Right lobe of liver (tissue), 6 donors: ENCODE measurements at regions not wholly inside any gene's neighbourhood (a gene's known extent, or its start where the extent isn't known, plus 50 kb on each side); places are given as distances from the start of the nearest gene placed in this dataset.

Experiments used
- ATAC-seq, 4 donors: fragments of 200-7000 bp; cut with Tn5 transposase; one replicate each; pipeline ENCODE4 v1.9.1; 2020; ENCODE audit warnings: mild to moderate bottlenecking in 4 of 4, moderate library complexity in 4 of 4
- DNase-seq, 3 donors: peaks; one replicate each; pipeline ENCODE4 v3.0.0-alpha.2; 2020
- H3K27ac ChIP-seq, 3 donors: fragments of 200-600 bp; one replicate each; pipeline ENCODE4 v1.8.0; 2022
- H3K27me3 ChIP-seq, 2 donors: fragments of 200-600 bp; one replicate each; pipeline ENCODE4 v1.8.0; 2022
- H3K36me3 ChIP-seq, 4 donors: fragments of 200-600 bp; sonication (generic) in 1 of 4; one replicate each; pipeline versions ENCODE4 v1.5.1 to v1.8.0; 2017 to 2022; ENCODE audit warnings: control low read depth in 1 of 4
- H3K4me1 ChIP-seq, 4 donors: fragments of 200-600 bp; sonication (generic) in 1 of 4; one replicate each; pipeline versions ENCODE4 v1.5.1 to v1.8.0; 2017 to 2022; ENCODE audit warnings: control low read depth in 1 of 4
- H3K4me3 ChIP-seq, 3 donors: fragments of 200-600 bp; one replicate each; pipeline ENCODE4 v1.8.0; 2022
- H3K9me3 ChIP-seq, 4 donors: fragments of 200-600 bp; sonication (generic) in 1 of 4; one replicate each; pipeline versions ENCODE4 v1.5.1 to v1.8.0; 2017 to 2022; ENCODE audit warnings: control low read depth in 1 of 4
- POLR2A ChIP-seq: fragments of 450-650 bp; IDR thresholded peaks from one replicate; pipeline ENCODE4 v1.6.1; 2017; ENCODE audit warnings: antibody characterized with exemption, mild to moderate bottlenecking
- WGBS: methylation state at CpG from one replicate; pipeline ENCODE4 v1.1.6; 2018; ENCODE audit warnings: low coverage, low lambda C conversion rate; ENCODE audit not compliant: insufficient coverage; ENCODE audit errors: missing lambda C conversion rate; 5-methylcytosine and 5-hydroxymethylcytosine counted together
- intact Hi-C, 2 donors: fragments of 100-400 bp; cut with DNase I; formaldehyde crosslinking; loops; one replicate each; pipeline versions ENCODE4 v1.11.2 to v1.14.1; 2022
- TF ChIP-seq, protein P1 (sequence below), 4 donors: fragments of 200-600 bp in 3 of 4; fragments of 450-650 bp in 1 of 4; IDR thresholded peaks; one replicate each; pipeline versions ENCODE4 v1.5.1 to v1.8.0; 2016 to 2022; ENCODE audit warnings: antibody characterized with exemption in 4 of 4, mild to moderate bottlenecking in 2 of 4
- donor health status: DM: no; HTN: yes; CAD: no.
- donor health status: DM: no; HTN: no; CAD: no.
- donor health status: DM: no; HTN: no; CAD: no.
- donor health status: DM: no; HTN: yes; CAD: no.
- donor health status: DM: no; HTN: yes; CAD: no.

DNA sequence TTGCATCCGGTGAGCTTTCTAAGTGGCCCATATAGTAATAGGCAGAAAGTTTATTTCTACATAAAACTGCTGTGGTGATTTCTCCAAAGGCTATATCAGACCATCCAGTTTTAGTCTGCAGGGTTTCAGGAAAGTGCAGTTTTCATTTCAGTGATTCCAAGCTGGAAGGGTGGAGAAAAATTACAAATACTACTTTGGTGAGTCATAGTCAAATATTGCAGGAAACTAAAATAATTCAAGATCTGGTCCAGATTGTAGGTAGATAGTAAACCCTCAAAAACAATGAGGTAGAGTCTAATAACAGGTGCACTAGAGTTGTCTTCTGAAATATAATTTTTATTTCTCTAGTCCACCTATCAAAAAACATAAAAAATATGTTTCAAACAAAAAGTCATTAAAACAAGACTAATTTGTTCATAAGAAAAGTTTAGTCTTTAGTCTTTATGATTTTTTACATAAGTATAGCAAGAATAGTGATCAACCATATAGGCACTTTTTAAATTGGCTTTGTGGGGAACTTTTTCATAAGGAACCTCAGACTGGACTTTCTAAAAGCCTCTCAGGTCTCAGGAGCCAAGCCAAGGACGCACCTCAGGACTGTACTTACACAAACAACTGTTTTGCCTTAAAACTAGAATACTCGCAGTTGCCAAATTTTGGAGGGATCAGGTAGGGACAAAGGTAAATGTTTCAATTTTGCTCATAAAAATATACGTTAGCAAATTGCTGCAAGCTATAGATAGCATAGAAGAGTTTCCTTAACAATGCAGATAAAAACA, 101.8 kb upstream of the TLR3 start:
- H3K36me3 ChIP-seq, result no peaks in the 10 kb centered on the region
- no peaks in the 10 kb centered on the region for H3K9me3 ChIP-seq
- no peaks in the 10 kb centered on the region for H3K27me3 ChIP-seq
- ATAC-seq (peak in 1 of 4 donors; percentile 34), DNase-seq (no peak)
- intact Hi-C loops, result no loop called here
- no peak overlapping the region for H3K4me3 ChIP-seq
- no peak overlapping the region for H3K27ac ChIP-seq
- TF ChIP-seq, protein P1, sequence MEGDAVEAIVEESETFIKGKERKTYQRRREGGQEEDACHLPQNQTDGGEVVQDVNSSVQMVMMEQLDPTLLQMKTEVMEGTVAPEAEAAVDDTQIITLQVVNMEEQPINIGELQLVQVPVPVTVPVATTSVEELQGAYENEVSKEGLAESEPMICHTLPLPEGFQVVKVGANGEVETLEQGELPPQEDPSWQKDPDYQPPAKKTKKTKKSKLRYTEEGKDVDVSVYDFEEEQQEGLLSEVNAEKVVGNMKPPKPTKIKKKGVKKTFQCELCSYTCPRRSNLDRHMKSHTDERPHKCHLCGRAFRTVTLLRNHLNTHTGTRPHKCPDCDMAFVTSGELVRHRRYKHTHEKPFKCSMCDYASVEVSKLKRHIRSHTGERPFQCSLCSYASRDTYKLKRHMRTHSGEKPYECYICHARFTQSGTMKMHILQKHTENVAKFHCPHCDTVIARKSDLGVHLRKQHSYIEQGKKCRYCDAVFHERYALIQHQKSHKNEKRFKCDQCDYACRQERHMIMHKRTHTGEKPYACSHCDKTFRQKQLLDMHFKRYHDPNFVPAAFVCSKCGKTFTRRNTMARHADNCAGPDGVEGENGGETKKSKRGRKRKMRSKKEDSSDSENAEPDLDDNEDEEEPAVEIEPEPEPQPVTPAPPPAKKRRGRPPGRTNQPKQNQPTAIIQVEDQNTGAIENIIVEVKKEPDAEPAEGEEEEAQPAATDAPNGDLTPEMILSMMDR (IDR thresholded peaks at IDR 0.05), result no peak
- 88% methylated on average over 4 of the region's 4 CpGs for WGBS
- H3K4me1 ChIP-seq, result no peaks in the 10 kb centered on the region

- no peak for DNase-seq
- H3K36me3 ChIP-seq, result no peaks in the 10 kb centered on the region
- WGBS, result no CpG with 5 or more reads among the region's 1 CpG
- ATAC-seq, result no peak
- no peak overlapping the region for H3K27ac ChIP-seq
- no peaks in the 10 kb centered on the region for H3K4me1 ChIP-seq
- H3K27me3 ChIP-seq, result no peaks in the 10 kb centered on the region
- H3K9me3 ChIP-seq, result no peaks in the 10 kb centered on the region
- no peak for TF ChIP-seq POLR2A
- TF ChIP-seq, protein P1 (IDR thresholded peaks at IDR 0.05), result no peak
- intact Hi-C loops, result no loop called here
- no peak overlapping the region for H3K4me3 ChIP-seq
Measured at GRCh38 chr4:185969657-185970056, 99.3 kb upstream of the TLR3 start.

DNA sequence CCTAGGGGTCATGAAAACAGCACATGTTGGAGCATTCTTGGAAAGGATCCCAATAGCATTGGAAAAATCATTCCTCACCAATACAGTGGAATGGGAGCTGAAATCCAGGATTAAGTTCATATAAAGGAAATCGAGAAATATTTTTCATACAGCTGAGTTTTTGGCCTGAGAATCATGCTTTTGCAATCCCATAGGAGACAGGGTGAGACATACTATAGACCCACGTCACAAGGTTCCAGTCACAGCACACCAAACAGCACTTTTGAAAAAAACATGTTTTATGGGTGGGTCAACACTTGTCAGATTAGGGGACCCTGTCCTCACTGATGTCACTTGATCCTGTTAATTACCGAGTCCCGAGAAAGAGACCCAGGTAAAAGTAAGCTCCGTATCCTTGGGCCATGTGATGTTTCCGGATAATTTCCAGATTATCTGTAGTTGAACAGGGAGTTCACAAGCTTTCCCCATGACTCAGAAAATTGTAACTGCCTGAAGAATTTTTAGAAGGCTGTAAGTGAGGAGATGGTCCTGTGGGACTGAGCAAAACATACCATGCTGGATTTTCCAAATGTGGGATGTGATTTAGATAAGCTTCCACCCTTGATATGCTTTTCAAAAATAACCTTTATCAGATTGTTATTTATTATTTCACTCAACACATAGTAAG, 80.9 kb upstream of the TLR3 start:
- Histone ChIP-seq H3K4me3 (no peak overlapping the region), H3K36me3 (no peaks in the 10 kb centered on the region), H3K4me1 (no peaks in the 10 kb centered on the region), H3K27ac (no peak overlapping the region), H3K27me3 (no peaks in the 10 kb centered on the region), H3K9me3 (no peaks in the 10 kb centered on the region)
- intact Hi-C loops, result no loop called here
- TF ChIP-seq POLR2A, result no peak
- TF ChIP-seq, protein P1 (IDR thresholded peaks at IDR 0.05), result no peak
- WGBS, result 83% methylated on average over 6 of the region's 6 CpGs
- DNase-seq (no peak), ATAC-seq (no peak)

GRCh38 chr4:185991770-185992169, 77.2 kb upstream of the TLR3 start:
- intact Hi-C loops, result no loop called here
- no peak for DNase-seq
- Histone ChIP-seq H3K9me3 (no peaks in the 10 kb centered on the region), H3K4me3 (no peak overlapping the region), H3K36me3 (no peaks in the 10 kb centered on the region), H3K4me1 (no peaks in the 10 kb centered on the region), H3K27me3 (no peaks in the 10 kb centered on the region), H3K27ac (no peak overlapping the region)
- no peak for ATAC-seq
- WGBS, result 51% methylated on average over 3 of the region's 3 CpGs
- TF ChIP-seq, protein P1 (IDR thresholded peaks at IDR 0.05), result no peak
- no peak for TF ChIP-seq POLR2A
